Lower lobe of right lung (tissue), 2 donors: ENCODE measurements at regions not wholly inside any gene's neighbourhood (a gene's known extent, or its start where the extent isn't known, plus 50 kb on each side); places are given as distances from the start of the nearest gene placed in this dataset.

ENCODE experiments used
- ATAC-seq, 2 donors: fragments of 200-7000 bp; cut with Tn5 transposase; one replicate each; pipeline ENCODE4 v1.9.1; 2020 to 2022; ENCODE audit warnings: mild to moderate bottlenecking in 2 of 2, moderate library complexity in 2 of 2
- DNase-seq: peaks from one replicate; pipeline ENCODE4 v3.0.0-alpha.2; 2020
- H3K27ac ChIP-seq: fragments of 200-600 bp; one replicate; pipeline ENCODE4 v1.8.0; 2022
- H3K27me3 ChIP-seq: fragments of 200-600 bp; one replicate; pipeline ENCODE4 v1.8.0; 2022; ENCODE audit warnings: low read depth
- H3K36me3 ChIP-seq: fragments of 200-600 bp; one replicate; pipeline ENCODE4 v1.8.0; 2022; ENCODE audit warnings: mild to moderate bottlenecking
- H3K4me1 ChIP-seq: fragments of 200-600 bp; one replicate; pipeline ENCODE4 v1.8.0; 2022
- H3K4me3 ChIP-seq: fragments of 200-600 bp; one replicate; pipeline ENCODE4 v1.8.0; 2022; ENCODE audit warnings: mild to moderate bottlenecking
- H3K9me3 ChIP-seq: fragments of 200-600 bp; one replicate; pipeline ENCODE4 v1.8.0; 2022
- CTCF ChIP-seq: fragments of 200-600 bp; IDR thresholded peaks from one replicate; pipeline ENCODE4 v1.8.0; 2022; ENCODE audit warnings: antibody characterized with exemption, mild to moderate bottlenecking
- intact Hi-C: fragments of 100-400 bp; cut with DNase I; formaldehyde crosslinking; loops from one replicate; pipeline ENCODE4 v1.11.0; 2022
- donor health status: DM: no; HTN: yes; CAD: no; lungs with severe emphysema.

DNA sequence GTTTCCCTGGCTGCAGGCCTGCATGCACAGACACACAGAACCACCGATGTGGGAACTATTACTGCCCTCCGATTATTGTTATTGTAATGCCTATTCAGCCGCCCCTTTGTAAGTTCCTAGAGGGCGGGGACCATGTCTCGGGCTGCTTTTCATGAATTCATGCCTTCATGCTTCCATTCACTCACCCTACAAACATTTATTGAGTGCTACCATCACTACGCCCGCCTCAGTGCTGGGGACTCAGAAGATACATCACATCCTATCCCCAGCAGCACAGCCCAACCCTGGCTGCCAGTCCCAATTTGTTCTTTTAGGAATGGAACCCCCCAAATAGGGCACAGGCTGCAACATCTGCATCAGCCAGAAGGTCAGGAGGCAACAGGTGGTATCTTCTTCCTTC is 75.9 kb downstream of the FOXA2 start:
- no peaks in the 10 kb centered on the region for H3K27me3 ChIP-seq
- no peaks in the 10 kb centered on the region for H3K9me3 ChIP-seq
- no peak overlapping the region for H3K27ac ChIP-seq
- TF ChIP-seq CTCF, result no peak
- no peaks in the 10 kb centered on the region for H3K36me3 ChIP-seq
- DNase-seq (no peak), ATAC-seq (no peak)
- intact Hi-C loops, result no loop called here
- no peaks in the 10 kb centered on the region for H3K4me1 ChIP-seq
- H3K4me3 ChIP-seq, result no peak overlapping the region

- no peak for TF ChIP-seq CTCF
- DNase-seq (no peak), ATAC-seq (no peak)
- H3K27me3 ChIP-seq, result no peaks in the 10 kb centered on the region
- no peaks in the 10 kb centered on the region for H3K9me3 ChIP-seq
- intact Hi-C loops, result no loop called here
- no peak overlapping the region for H3K4me3 ChIP-seq
- H3K27ac ChIP-seq, result no peak overlapping the region
- H3K4me1 ChIP-seq, result no peaks in the 10 kb centered on the region
- no peaks in the 10 kb centered on the region for H3K36me3 ChIP-seq
Measured at GRCh38 chr20:22507240-22507961, 77.0 kb downstream of the FOXA2 start.

- no peaks in the 10 kb centered on the region for H3K36me3 ChIP-seq
- no peaks in the 10 kb centered on the region for H3K4me1 ChIP-seq
- no peaks in the 10 kb centered on the region for H3K27me3 ChIP-seq
- intact Hi-C loops, result no loop called here
- DNase-seq (no peak), ATAC-seq (no peak)
- H3K9me3 ChIP-seq, result no peaks in the 10 kb centered on the region
- TF ChIP-seq CTCF, result no peak
- H3K27ac ChIP-seq, result no peak overlapping the region
- H3K4me3 ChIP-seq, result no peak overlapping the region
Measured at GRCh38 chr20:22506827-22507226, 77.5 kb downstream of the FOXA2 start.

GRCh38 chr20:22504829-22505377 is 79.5 kb downstream of the FOXA2 start:
- no peak for TF ChIP-seq CTCF

DNA sequence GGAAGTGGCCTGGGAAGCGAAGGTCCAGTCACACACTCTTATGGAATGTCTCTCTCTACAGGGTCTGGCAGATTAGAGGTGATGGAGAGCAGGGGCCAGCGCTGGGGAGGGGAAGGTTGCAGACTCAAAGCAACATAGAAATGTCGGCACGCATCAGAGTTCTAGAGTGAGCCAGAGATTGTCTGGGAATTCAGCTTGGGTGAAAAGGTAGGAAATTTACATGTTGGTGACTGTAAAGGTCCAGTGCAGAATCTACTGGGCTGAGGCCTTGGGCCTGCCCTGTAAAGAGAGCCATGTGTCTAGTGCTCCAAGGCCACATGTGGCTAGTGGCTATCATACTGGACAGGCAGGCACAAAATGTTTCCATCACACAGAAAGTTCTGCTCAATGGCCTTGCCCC is 80.8 kb downstream of the FOXA2 start:
- TF ChIP-seq CTCF, result no peak
- Histone ChIP-seq H3K27me3 (no peaks in the 10 kb centered on the region), H3K4me3 (no peak overlapping the region), H3K9me3 (no peaks in the 10 kb centered on the region), H3K27ac (no peak overlapping the region), H3K36me3 (no peaks in the 10 kb centered on the region), H3K4me1 (no peaks in the 10 kb centered on the region)
- DNase-seq (no peak), ATAC-seq (no peak)
- intact Hi-C loops, result no loop called here

More at GRCh38 chr20:22504829-22505377, 79.5 kb downstream of the FOXA2 start:
- DNase-seq, result no peak
- ATAC-seq, result peak in 1 of 2 donors; percentile 12
- Histone ChIP-seq H3K27ac (no peak overlapping the region), H3K4me3 (no peak overlapping the region), H3K9me3 (no peaks in the 10 kb centered on the region), H3K36me3 (no peaks in the 10 kb centered on the region), H3K27me3 (no peaks in the 10 kb centered on the region), H3K4me1 (no peaks in the 10 kb centered on the region)
- intact Hi-C loops, result no loop called here
